HG03378 (cell line): ENCODE measurements at regions not wholly inside any gene's neighbourhood (a gene's known extent, or its start where the extent isn't known, plus 50 kb on each side); places are given as distances from the start of the nearest gene placed in this dataset.

Source experiments
- ATAC-seq: cut with Tn5 transposase; IDR thresholded peaks from one replicate; pipeline ENCODE4 v1.9.1; 2021; ENCODE audit warnings: mild to moderate bottlenecking, moderate library complexity; ENCODE audit not compliant: unreplicated experiment

- no peak for ATAC-seq
These were observed 359.9 kb downstream of the CASP12 start for GRCh38 chr11:104538313-104538712.

- ATAC-seq, result no peak
These were observed 364.0 kb downstream of the CASP12 start for GRCh38 chr11:104534278-104534677.

DNA sequence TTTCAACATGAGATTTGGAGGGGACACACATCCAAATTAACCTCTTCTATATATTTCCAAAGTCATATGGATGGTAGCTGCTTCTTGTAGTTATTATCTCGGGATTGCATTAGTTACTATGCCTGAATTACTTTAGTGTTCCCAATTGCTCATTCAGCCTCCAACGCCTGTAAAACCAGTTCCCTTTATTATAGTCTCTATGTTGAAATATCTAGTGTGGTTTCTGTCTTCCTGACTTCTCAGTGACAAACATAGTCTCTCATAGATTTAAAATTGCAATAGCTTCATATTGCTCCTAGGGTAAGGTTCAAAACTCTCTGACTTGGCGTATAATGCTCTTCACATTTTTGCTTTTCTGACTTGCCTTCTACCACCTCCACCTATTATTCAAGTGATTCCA, 366.4 kb downstream of the CASP12 start:
- ATAC-seq, result no peak

GRCh38 chr11:104531075-104531474, 367.1 kb upstream of the PDGFD start:
- no peak for ATAC-seq

DNA sequence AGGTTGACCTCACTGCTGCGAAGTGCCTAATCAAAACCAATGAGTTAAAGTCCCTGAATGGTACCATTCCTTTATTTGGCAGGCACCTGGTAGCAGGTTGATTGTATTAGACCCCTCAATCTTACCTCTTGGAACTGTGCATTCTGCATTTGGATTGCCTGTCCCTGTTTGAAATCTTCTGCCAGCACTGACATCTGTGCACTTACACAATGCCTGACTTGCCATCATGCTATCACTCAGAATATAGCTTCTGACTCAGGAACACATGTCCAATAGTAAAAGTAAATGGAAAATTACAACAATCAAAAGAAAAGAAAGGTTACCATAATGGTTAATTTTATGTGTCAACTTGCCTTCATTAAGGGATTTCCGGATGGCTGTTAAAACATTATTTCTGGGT, 366.0 kb upstream of the PDGFD start:
- no peak for ATAC-seq

DNA sequence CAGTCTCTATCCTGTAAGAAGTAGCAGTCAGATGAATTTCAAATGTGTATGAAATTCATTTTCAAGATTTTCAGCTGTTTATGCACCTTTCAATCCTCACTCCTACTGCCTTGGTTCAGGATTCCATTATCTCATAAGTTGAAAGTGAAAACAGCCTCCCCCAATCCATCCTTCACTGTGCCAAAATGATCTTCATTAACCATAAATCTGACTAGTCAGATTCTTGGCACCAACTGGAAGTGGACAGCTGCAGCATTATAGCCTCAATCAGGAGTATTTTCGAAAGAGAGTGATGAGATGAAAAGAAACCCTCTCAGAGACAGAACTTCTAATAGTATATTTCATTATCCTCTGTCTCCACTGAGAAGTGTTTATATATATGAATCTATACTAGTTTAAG, 365.3 kb upstream of the PDGFD start:
- ATAC-seq, result no peak

GRCh38 chr11:104526006-104526405, 362.1 kb upstream of the PDGFD start:
- ATAC-seq, result no peak

DNA sequence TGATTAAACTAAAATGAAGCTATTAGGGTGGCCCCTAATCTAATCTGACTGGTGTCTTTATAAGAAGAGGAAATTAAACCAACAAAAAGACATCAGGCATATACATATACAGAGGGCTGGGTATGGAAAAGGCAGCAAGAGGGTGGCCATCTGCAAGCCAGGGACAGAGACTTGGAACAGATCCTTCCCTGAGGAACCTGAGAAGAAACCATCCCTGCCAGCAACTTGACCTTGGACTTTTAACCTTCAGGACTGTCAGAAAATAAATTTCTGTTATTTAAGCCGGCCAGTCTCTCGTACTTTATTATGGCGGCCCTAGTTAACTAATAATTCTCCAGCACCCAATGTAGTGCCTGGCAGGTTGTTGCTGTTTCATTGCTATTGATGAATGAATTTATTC, 361.5 kb upstream of the PDGFD start:
- ATAC-seq, result no peak

GRCh38 chr11:104524254-104524653, 360.3 kb upstream of the PDGFD start:
- ATAC-seq, result no peak

DNA sequence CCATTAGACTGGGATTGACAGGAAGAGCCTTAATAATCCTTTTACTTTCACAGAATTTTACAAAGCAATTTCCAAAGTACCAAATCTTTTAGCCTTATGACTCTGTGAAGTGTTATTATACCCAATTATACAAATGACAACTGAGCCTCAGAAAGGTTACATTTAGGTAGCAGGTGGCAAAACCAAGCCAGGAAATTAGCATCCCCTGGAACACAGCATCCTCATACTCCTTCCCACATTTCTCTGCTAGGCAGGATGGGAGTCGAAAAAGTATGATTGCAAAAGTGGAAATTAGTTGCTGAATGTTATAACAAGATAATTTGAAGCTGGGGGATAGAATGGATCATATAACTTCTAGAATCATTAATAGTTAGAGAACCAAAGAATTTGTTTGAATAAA, 359.7 kb upstream of the PDGFD start:
- ATAC-seq, result no peak

DNA sequence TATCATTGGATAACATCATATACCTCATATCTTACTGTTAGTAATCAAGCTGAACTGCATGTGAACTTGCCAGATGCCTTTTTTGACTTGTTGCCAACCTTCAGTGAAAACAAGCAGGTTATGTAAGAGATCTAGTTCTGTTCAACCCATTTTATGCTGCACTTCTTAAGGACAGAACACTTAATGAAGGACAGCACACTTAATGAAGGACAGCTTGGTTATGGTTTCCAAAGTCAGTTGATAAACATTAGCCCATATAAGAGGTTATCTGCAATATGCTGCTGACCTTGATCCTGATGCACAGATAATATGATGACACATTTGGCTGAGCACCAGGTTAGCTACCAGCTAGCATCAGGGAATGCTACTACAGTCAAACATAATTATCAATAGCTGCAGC, 358.7 kb upstream of the PDGFD start:
- no peak for ATAC-seq

DNA sequence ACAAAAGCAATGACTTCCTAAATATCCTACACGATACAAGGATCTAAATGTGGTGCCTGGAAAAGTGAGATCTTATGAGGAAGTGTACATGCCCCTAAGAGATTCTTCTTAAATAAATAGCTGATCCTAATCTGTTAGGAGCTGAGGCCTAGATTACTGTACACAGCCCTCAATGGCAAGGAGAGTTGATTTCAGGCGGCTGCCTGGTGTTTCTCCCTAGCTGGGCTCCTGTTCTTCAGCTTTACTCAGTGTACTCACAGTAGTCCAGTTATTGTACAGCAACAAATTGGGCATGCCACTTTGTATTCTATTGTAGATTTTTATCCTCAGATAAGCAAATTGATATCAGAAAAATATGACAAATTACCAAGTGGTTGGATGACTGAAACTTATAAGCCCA, 358.2 kb upstream of the PDGFD start:
- ATAC-seq, result no peak

DNA sequence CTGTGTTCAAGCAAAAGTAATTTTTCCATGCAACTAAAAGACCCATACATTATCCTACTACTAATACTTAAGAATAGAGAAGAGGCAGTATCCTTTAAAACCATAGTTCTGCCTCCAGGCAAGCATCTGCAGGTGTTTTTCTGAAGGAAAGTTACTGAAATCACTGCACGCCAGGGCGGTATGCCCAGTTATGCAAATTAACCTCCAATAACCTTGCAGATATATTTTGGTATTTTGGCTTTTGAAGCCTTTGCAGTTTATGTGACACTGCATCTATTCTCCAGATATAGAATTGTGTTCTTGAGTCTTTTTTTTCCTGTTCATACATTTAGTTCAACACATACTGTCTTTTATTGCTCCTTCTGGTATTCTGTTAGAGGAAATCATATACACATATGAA, 346.2 kb upstream of the PDGFD start:
- ATAC-seq, result no peak

DNA sequence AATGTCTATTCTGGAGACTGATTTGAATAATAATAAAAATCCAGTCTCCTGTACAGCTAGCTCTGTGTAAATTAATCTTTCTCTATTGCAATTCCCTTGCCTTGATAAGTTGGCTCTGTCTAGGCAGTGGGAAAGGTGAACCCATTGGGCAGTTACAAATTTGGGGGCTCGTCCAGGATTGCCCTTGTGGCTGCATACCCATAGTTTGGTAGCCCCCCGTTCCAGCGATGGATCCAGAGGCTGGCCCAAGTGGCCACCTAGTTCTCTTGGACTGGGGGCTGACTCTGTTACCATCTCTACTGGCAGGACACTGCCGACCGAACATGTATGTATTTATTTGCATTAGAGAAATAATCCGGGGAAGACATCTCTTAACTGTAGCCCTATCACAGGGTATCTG, 326.2 kb upstream of the PDGFD start:
- ATAC-seq, result no peak

- no peak for ATAC-seq
These were observed 324.6 kb upstream of the PDGFD start for GRCh38 chr11:104488561-104488960.

DNA sequence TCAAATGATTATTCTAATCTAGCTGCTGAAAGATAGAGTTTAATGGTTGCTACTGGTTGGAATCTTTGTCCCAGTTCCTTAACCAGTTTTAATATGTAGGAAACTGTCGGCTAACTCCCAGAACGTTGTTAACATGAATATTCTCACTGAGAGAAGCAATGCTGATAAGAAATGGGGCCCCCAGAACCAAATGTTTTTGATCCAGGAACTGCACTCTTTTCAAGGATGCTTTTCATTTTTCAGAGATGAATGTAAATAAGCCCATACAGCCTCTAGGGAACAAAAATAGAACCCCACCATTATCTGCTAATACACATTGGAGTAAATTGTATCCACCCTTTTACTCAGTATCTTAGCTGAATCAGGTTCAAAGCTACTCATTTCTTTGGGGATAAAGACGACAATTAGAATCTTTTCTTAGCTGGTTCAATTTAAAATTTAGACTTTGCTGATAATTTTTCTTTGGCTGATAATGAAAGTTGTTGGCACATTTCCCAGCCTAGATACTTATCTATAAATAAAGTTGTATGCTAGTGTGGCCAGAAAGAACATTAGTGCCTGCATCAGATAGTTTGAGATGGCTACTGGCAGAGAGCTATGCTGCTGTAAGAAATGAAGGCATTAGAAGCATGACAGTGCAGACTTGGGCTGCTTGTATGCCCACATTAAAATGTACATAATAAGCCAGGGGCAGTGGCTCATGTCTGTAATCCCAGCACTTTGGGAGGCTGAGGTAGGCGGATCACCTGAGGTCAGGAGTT, 323.3 kb upstream of the PDGFD start:
- no peak for ATAC-seq

DNA sequence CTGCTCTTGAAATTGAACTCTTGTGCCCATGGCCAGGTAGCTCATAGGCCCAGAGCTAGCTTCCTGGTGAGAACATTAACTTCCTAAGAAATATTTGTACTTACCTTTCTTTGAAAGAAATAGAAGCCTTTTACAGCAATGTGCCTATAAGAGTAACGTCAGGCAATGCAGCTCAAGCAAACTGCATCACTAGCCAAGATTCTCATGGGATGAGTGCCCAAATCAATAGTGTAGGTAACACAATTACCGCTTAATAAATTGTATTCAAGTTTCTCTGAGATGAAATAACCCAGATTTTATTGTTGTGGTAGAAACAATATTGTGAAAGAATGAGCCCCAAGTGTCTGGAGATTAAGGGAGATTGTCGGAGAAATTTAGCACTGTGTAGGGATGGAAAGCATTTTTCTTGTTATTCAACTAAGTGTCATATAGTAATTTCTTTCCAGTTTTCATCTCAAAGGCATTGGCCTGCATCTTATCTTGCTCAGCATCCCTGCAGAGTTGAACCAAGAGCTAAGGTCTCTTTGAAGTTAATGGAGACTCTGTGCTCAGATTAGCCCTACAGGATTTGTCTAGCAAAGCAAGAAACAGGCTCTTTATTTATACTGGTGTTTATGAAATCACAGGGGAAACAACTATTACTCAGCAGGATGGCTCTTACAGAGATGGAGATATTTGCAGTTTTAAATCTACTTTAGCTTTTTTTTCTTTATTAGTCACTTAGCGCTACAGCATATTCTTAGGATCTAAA, 321.0 kb upstream of the PDGFD start:
- no peak for ATAC-seq

- ATAC-seq, result no peak
These were observed 313.0 kb upstream of the PDGFD start for GRCh38 chr11:104476898-104477297.

DNA sequence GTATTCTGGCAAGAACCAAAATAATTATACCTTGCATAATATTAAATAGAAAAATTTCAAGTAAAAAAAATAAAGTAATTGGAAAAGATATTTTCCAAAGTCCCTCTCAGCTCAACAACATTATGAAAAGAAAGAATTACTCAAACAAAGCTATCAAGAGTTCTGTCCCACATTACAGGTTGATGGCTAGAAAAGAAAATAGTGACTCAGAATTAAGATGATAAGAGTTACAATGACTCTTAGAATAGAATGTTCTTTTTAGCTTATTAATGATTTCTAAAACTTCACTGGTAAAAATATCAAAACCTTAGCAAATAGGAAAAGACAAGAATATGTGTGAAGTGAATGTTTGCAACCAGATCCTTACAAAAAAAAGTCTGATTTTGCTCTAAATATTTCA, 312.5 kb upstream of the PDGFD start:
- ATAC-seq, result no peak

GRCh38 chr11:104467404-104467803, 303.5 kb upstream of the PDGFD start:
- ATAC-seq, result no peak

DNA sequence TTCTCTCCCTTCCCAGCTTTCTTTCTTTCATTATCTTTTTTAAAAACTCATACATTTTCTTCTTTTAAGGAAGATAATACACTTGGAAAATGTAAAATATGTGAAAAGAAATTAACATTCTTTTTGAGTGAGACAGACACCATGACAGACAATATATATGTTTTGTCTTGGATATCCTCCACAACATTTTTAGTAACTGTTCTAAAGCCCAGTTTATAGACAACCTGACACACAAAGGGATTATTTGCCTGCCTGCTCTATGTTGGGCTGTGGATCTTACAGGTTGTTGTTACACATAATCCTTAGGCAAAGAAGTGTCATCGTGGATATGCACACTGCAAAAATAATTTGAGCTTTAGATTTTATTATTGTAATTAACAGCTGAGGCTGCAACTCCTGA, 301.4 kb upstream of the PDGFD start:
- no peak for ATAC-seq

GRCh38 chr11:104464691-104465090, 300.7 kb upstream of the PDGFD start:
- no peak for ATAC-seq

DNA sequence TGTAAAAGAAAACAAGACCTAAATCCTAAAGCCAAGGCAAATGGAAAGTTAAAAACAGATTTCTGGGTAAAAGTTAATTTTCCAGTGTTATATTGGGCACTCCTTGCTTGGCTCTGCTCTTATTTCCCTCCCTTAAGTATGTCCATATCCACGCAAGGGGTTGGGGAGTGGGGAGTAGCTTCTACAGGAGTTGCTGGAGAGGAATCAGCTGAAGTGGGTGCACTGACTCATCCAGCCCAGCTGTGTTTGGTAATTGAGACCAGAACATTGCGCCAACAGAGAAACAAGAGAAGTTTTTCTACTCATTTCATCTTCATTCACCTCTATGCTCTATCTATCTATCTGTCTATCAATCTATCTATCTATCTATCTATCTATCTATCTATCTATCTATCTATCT, 298.4 kb upstream of the PDGFD start:
- no peak for ATAC-seq
